GM19043 (cell line): ENCODE measurements at regions not wholly inside any gene's neighbourhood (a gene's known extent, or its start where the extent isn't known, plus 50 kb on each side); places are given as distances from the start of the nearest gene placed in this dataset.
"Not testable (repeated sequence)": the region's sequence is repeated elsewhere in the genome, so short reads cannot be mapped to it uniquely, and the experiment has no call there.

Experiments
- ATAC-seq: cut with Tn5 transposase; IDR thresholded peaks from one replicate; pipeline ENCODE4 v1.9.1; 2021; ENCODE audit warnings: low read depth; ENCODE audit not compliant: unreplicated experiment

- ATAC-seq = no peak
These were observed 987.5 kb upstream of the NCAM2 start for GRCh38 chr21:20010691-20011200.

GRCh38 chr21:20013851-20014250, 984.4 kb upstream of the NCAM2 start:
- ATAC-seq = no peak

GRCh38 chr21:20016435-20017005, 981.7 kb upstream of the NCAM2 start:
- no peak for ATAC-seq

- ATAC-seq = no peak
These were observed 978.2 kb upstream of the NCAM2 start for GRCh38 chr21:20020026-20020425.

- no peak for ATAC-seq
These were observed 975.0 kb upstream of the NCAM2 start for GRCh38 chr21:20023193-20023592.

GRCh38 chr21:20024741-20025140, 973.5 kb upstream of the NCAM2 start:
- no peak for ATAC-seq

GRCh38 chr21:20026543-20026942, 971.7 kb upstream of the NCAM2 start:
- ATAC-seq = no peak

GRCh38 chr21:20030390-20030789, 967.8 kb upstream of the NCAM2 start:
- ATAC-seq = no peak

GRCh38 chr21:20031807-20032206, 966.4 kb upstream of the NCAM2 start:
- ATAC-seq = no peak

- ATAC-seq = no peak
These were observed 957.4 kb upstream of the NCAM2 start for GRCh38 chr21:20040768-20041167.

GRCh38 chr21:20045197-20045596, 953.0 kb upstream of the NCAM2 start:
- ATAC-seq = no peak

- ATAC-seq = not testable (repeated sequence)
These were observed 949.9 kb upstream of the NCAM2 start for GRCh38 chr21:20048130-20048837.

GRCh38 chr21:20083336-20083735, 914.9 kb upstream of the NCAM2 start:
- ATAC-seq = no peak

GRCh38 chr21:20083925-20084324, 914.3 kb upstream of the NCAM2 start:
- ATAC-seq = no peak

- no peak for ATAC-seq
These were observed 911.7 kb upstream of the NCAM2 start for GRCh38 chr21:20086508-20086907.

GRCh38 chr21:20106368-20106767, 891.8 kb upstream of the NCAM2 start:
- ATAC-seq = no peak

GRCh38 chr21:20108016-20108415, 890.2 kb upstream of the NCAM2 start:
- no peak for ATAC-seq

GRCh38 chr21:20108976-20109540, 889.2 kb upstream of the NCAM2 start:
- no peak for ATAC-seq

- no peak for ATAC-seq
These were observed 887.8 kb upstream of the NCAM2 start for GRCh38 chr21:20110368-20110767.

GRCh38 chr21:20151741-20152140, 846.5 kb upstream of the NCAM2 start:
- no peak for ATAC-seq

GRCh38 chr21:20163167-20163566, 835.0 kb upstream of the NCAM2 start:
- ATAC-seq = no peak

GRCh38 chr21:20167059-20167458, 831.1 kb upstream of the NCAM2 start:
- no peak for ATAC-seq
